IMR-90 (cell line): ENCODE measurements at regions not wholly inside any gene's neighbourhood (a gene's known extent, or its start where the extent isn't known, plus 50 kb on each side); places are given as distances from the start of the nearest gene placed in this dataset.

ENCODE experiments used
- ATAC-seq: fragments of 200-7000 bp; cut with Tn5 transposase; 2 replicates; pipeline ENCODE4 v1.9.1; 2020; ENCODE audit warnings: low read depth, mild to moderate bottlenecking, moderate library complexity
- BruUV-seq: library from RNA; stranded (reverse); fragments of 400-500 nt; replicated peaks from 2 replicates; lab custom pipeline; 2021; lab: Mats Ljungman, UMichigan
- CTCF ChIA-PET: fragments of 300-600 bp; formaldehyde crosslinking; extraction: SDS; loops from one replicate; lab custom pipeline; 2021; ENCODE audit warnings: antibody characterized with exemption; lab: Yijun Ruan, JAX
- POLR2A ChIA-PET: fragments of 300-600 bp; sonication (Branson Sonifier 250); formaldehyde crosslinking; loops from one replicate; lab custom pipeline; 2022; ENCODE audit warnings: antibody characterized with exemption; ENCODE audit not compliant: unreplicated experiment; lab: Charles Lee
- DNase-seq: peaks from one replicate; pipeline ENCODE4 v3.0.0; 2013
- H2AFZ ChIP-seq: replicated peaks from 2 replicates; pipeline ENCODE3; 2013; ENCODE audit warnings: low read length, mild to moderate bottlenecking; ENCODE audit not compliant: poor library complexity
- H2AK5ac ChIP-seq: 2 replicates; pipeline ENCODE4 v1.6.1; 2013; ENCODE audit warnings: low read depth, low read length, inconsistent platforms
- H2AK9ac ChIP-seq: replicated peaks from 2 replicates; pipeline ENCODE3; 2013; ENCODE audit warnings: mild to moderate bottlenecking, low read depth, low read length, moderate library complexity; ENCODE audit not compliant: poor library complexity
- H2BK120ac ChIP-seq: 2 replicates; pipeline ENCODE4 v1.6.1; 2013; ENCODE audit warnings: low read depth, low read length, inconsistent platforms
- H2BK15ac ChIP-seq: 3 replicates; pipeline ENCODE4 v1.6.1; 2013; ENCODE audit warnings: low read depth, low read length, inconsistent platforms
- H2BK20ac ChIP-seq: 2 replicates; pipeline ENCODE4 v1.6.1; 2013; ENCODE audit warnings: low read depth, mild to moderate bottlenecking, inconsistent platforms, low read length, moderate library complexity
- H2BK5ac ChIP-seq: 2 replicates; pipeline ENCODE4 v1.6.1; 2013; ENCODE audit warnings: mild to moderate bottlenecking, low read depth, low read length, inconsistent platforms; ENCODE audit not compliant: poor library complexity, severe bottlenecking
- H3K14ac ChIP-seq: replicated peaks from 2 replicates; pipeline ENCODE4 v1.6.1; 2013; ENCODE audit warnings: low read depth, low read length, inconsistent platforms
- H3K18ac ChIP-seq: 2 replicates; pipeline ENCODE4 v1.6.1; 2013; ENCODE audit warnings: low read depth, low read length, control low read depth
- H3K23ac ChIP-seq: 2 replicates; pipeline ENCODE4 v1.6.1; 2013; ENCODE audit warnings: low read depth, low read length, inconsistent platforms
- H3K27ac ChIP-seq: 2 replicates; pipeline ENCODE4 v1.5.1; 2013; ENCODE audit warnings: mild to moderate bottlenecking, control low read depth, low read length; ENCODE audit not compliant: insufficient read depth
- H3K27me3 ChIP-seq: 2 replicates; pipeline ENCODE4 v1.6.1; 2013; ENCODE audit warnings: low read length; ENCODE audit not compliant: control insufficient read depth, insufficient read depth
- H3K36me3 ChIP-seq: 2 replicates; pipeline ENCODE4 v1.6.1; 2013; ENCODE audit warnings: low read length, mixed read lengths; ENCODE audit not compliant: control insufficient read depth, insufficient read depth
- H3K4ac ChIP-seq: 2 replicates; pipeline ENCODE4 v1.6.1; 2013; ENCODE audit warnings: low read depth, low read length, inconsistent platforms
- H3K4me1 ChIP-seq: 2 replicates; pipeline ENCODE4 v1.6.1; 2013; ENCODE audit warnings: low read length, mixed read lengths; ENCODE audit not compliant: control insufficient read depth, insufficient read depth
- H3K4me2 ChIP-seq: 2 replicates; pipeline ENCODE4 v1.6.1; 2013; ENCODE audit warnings: low read depth, mild to moderate bottlenecking, control low read depth, low read length, moderate library complexity
- H3K4me3 ChIP-seq: 2 replicates; pipeline ENCODE4 v1.5.1; 2013; ENCODE audit warnings: low read depth, mild to moderate bottlenecking, control low read depth, low read length, moderate library complexity; ENCODE audit not compliant: insufficient read depth
- H3K56ac ChIP-seq: 2 replicates; pipeline ENCODE4 v1.6.1; 2013; ENCODE audit warnings: low read length, inconsistent platforms; ENCODE audit not compliant: insufficient read depth; ENCODE audit errors: extremely low read depth
- H3K79me1 ChIP-seq, 2 experiments: 2 replicates each; pipeline ENCODE4 v1.6.1; 2013; ENCODE audit warnings: low read length in 2 of 2, inconsistent platforms in 1 of 2, low read depth in 1 of 2
- H3K9ac ChIP-seq: 2 replicates; pipeline ENCODE4 v1.6.1; 2013; ENCODE audit warnings: low read depth, low read length, control low read depth
- H3K9me1 ChIP-seq: 2 replicates; pipeline ENCODE4 v1.6.1; 2013; ENCODE audit warnings: low read length, inconsistent platforms; ENCODE audit not compliant: insufficient read depth
- H3K9me3 ChIP-seq: 2 replicates; pipeline ENCODE4 v1.6.1; 2013; ENCODE audit warnings: low read length; ENCODE audit not compliant: control insufficient read depth, insufficient read depth
- H4K20me1 ChIP-seq: 2 replicates; pipeline ENCODE4 v1.6.1; 2013; ENCODE audit warnings: low read length, inconsistent platforms; ENCODE audit not compliant: insufficient read depth
- H4K5ac ChIP-seq: 2 replicates; pipeline ENCODE4 v1.6.1; 2013; ENCODE audit warnings: mild to moderate bottlenecking, low read depth, low read length, control low read depth
- H4K8ac ChIP-seq, 2 experiments: 2 replicates each; pipeline ENCODE4 v1.6.1; 2013; ENCODE audit warnings: low read depth in 2 of 2, low read length in 2 of 2, control low read depth in 1 of 2, inconsistent platforms in 1 of 2
- H4K91ac ChIP-seq: 2 replicates; pipeline ENCODE4 v1.6.1; 2013; ENCODE audit warnings: low read depth, low read length, inconsistent platforms; ENCODE audit not compliant: insufficient read depth
- BHLHE40 ChIP-seq: fragments of 150-350 bp; IDR thresholded peaks from 2 replicates; pipeline ENCODE4 v1.6.1; 2016; ENCODE audit warnings: mild to moderate bottlenecking, low read depth, low read length
- CEBPB ChIP-seq: IDR thresholded peaks from 2 replicates; pipeline ENCODE4 v1.6.1; 2012; ENCODE audit warnings: low read depth, low read length, improper control_type of control experiment
- CHD1 ChIP-seq: IDR thresholded peaks from 2 replicates; pipeline ENCODE4 v1.6.1; 2012; ENCODE audit warnings: low read depth, low read length, improper control_type of control experiment
- FOS ChIP-seq: fragments of 150-350 bp; IDR thresholded peaks from 2 replicates; pipeline ENCODE4 v1.6.1; 2016; ENCODE audit warnings: low read depth, low read length
- MAFK ChIP-seq: IDR thresholded peaks from 2 replicates; pipeline ENCODE4 v1.6.1; 2012; ENCODE audit warnings: low read depth, low read length, improper control_type of control experiment
- MAZ ChIP-seq: IDR thresholded peaks from 2 replicates; pipeline ENCODE4 v1.6.1; 2012; ENCODE audit warnings: low read depth, mild to moderate bottlenecking, low read length, improper control_type of control experiment, moderate library complexity, borderline replicate concordance
- MXI1 ChIP-seq: IDR thresholded peaks from 2 replicates; pipeline ENCODE4 v1.6.1; 2012; ENCODE audit warnings: low read depth, mild to moderate bottlenecking, low read length, moderate library complexity, borderline replicate concordance
- NFE2L2 ChIP-seq: fragments of 150-350 bp; IDR thresholded peaks from 2 replicates; pipeline ENCODE4 v1.6.1; 2016; ENCODE audit warnings: low read depth, mild to moderate bottlenecking, low read length
- POLR2A ChIP-seq: IDR thresholded peaks from 2 replicates; pipeline ENCODE4 v1.6.1; 2012; ENCODE audit warnings: mild to moderate bottlenecking, low read depth, low read length
- RAD21 ChIP-seq: IDR thresholded peaks from 2 replicates; pipeline ENCODE4 v1.6.1; 2012; ENCODE audit warnings: low read length, improper control_type of control experiment
- RCOR1 ChIP-seq: IDR thresholded peaks from 2 replicates; pipeline ENCODE4 v1.6.1; 2012; ENCODE audit warnings: mild to moderate bottlenecking, low read length, improper control_type of control experiment; ENCODE audit not compliant: insufficient replicate concordance
- RFX5 ChIP-seq: IDR thresholded peaks from 2 replicates; pipeline ENCODE4 v1.8.0; 2012; ENCODE audit warnings: low read depth, mild to moderate bottlenecking, low read length, moderate library complexity
- SMC3 ChIP-seq: fragments of 150-350 bp; IDR thresholded peaks from 2 replicates; pipeline ENCODE4 v1.6.1; 2016; ENCODE audit warnings: low read depth, mild to moderate bottlenecking, antibody characterized with exemption, low read length, moderate library complexity
- WGBS, 2 experiments: methylation state at CpG; one replicate each; pipeline versions ENCODE4 v1.1.5 to v1.1.7; 2013; ENCODE audit warnings: missing lambda C conversion rate in 2 of 2; ENCODE audit not compliant: insufficient read length in 1 of 2; ENCODE audit errors: extremely low coverage in 2 of 2; 5-methylcytosine and 5-hydroxymethylcytosine counted together
- dilution Hi-C: fragments of 300-500 bp; cut with HindIII; formaldehyde crosslinking; loops from one replicate; pipeline ENCODE4 v1.14.3; 2018; ENCODE audit warnings: low sequenced_read_pairs; ENCODE audit not compliant: unreplicated experiment
- in situ Hi-C: fragments of 300-500 bp; cut with MboI; formaldehyde crosslinking; loops from 3 replicates; pipeline ENCODE4 v1.14.3; 2019; ENCODE audit warnings: low sequenced_read_pairs, inconsistent platforms, mixed read lengths
- intact Hi-C: fragments of 100-400 bp; cut with micrococcal nuclease; formaldehyde crosslinking; loops from 2 replicates; pipeline ENCODE4 v1.10.0; 2022
- TF ChIP-seq, protein P1 (sequence below): fragments of 150-350 bp; IDR thresholded peaks from 2 replicates; pipeline ENCODE4 v1.6.1; 2016; ENCODE audit warnings: low read depth, mild to moderate bottlenecking, low read length, moderate library complexity, borderline replicate concordance
- TF ChIP-seq, protein P2 (sequence below): conservative IDR thresholded peaks from 2 replicates; pipeline ENCODE4 v1.5.1; 2012; ENCODE audit warnings: mild to moderate bottlenecking, low read depth, low read length, improper control_type of control experiment
- TF ChIP-seq, protein P3 (sequence below): fragments of 150-350 bp; IDR thresholded peaks from 2 replicates; pipeline ENCODE4 v1.6.1; 2017; ENCODE audit warnings: mild to moderate bottlenecking, antibody characterized with exemption, low read length, low read depth

DNA sequence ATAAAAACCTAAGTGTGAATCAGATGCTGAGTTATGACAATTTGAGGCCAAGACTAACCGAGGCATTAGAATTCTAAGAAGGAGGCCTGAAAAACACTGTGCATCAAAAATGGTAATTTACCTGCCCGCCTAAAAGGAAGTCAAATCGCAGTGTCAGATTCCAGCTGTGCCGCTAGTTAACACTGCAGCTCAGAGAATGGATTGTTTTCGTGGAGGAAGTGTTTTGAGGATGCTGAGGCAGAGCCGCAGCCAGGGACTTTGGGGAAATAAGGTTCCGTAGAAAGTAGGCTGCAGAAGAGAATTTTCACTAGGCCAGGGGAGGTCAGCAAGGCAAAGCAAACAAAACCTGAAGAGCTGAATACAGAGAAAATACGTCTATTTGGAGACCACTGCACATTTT is 226.4 kb upstream of the ISL1 start:
- in situ Hi-C loops (no loop called here), dilution Hi-C loops (no loop called here), intact Hi-C loops (no loop called here)
- Histone ChIP-seq H2AFZ (no peak overlapping the region), H3K4me2 (no peak overlapping the region), H3K9ac (no peak overlapping the region), H3K4me3 (no peak overlapping the region), H3K9me3 (peaks cover 13% of the 10 kb centered on the region), H3K56ac (no peak overlapping the region), H3K79me1 (no peaks in the 10 kb centered on the region), H4K91ac (no peak overlapping the region), H2BK20ac (no peak overlapping the region), H2BK120ac (no peak overlapping the region), H4K20me1 (no peaks in the 10 kb centered on the region), H3K14ac (no peak overlapping the region), H2AK5ac (no peak overlapping the region), H2AK9ac (no peak overlapping the region), H3K27ac (no peak overlapping the region), H3K9me1 (no peaks in the 10 kb centered on the region), H4K5ac (no peak overlapping the region), H4K8ac (no peak overlapping the region), H3K4ac (no peak overlapping the region), H2BK5ac (no peak overlapping the region), H2BK15ac (no peak overlapping the region), H3K36me3 (no peaks in the 10 kb centered on the region), H3K18ac (no peak overlapping the region), H3K4me1 (no peaks in the 10 kb centered on the region), H3K23ac (no peak overlapping the region), H3K27me3 (no peaks in the 10 kb centered on the region)
- ATAC-seq (no peak), DNase-seq (no peak)
- WGBS, 2 experiments: no CpG with 5 or more reads among the region's 8 CpGs
- ChIA-PET CTCF (interaction anchor here (0.6 kb wide), 1 partner anchor 162 kb away, joined by 4 read pairs; no protein-coding TSS in a partner anchor), POLR2A (no interaction called here)
- BruUV-seq: no TSS peak
- TF ChIP-seq NFE2L2 (no peak), RCOR1 (no peak), CHD1 (no peak), POLR2A (no peak), MXI1 (no peak), CEBPB (no peak), RAD21 (no peak), MAFK (no peak), BHLHE40 (no peak), FOS (no peak), SMC3 (no peak), MAZ (no peak), RFX5 (no peak)
- TF ChIP-seq, protein P1, sequence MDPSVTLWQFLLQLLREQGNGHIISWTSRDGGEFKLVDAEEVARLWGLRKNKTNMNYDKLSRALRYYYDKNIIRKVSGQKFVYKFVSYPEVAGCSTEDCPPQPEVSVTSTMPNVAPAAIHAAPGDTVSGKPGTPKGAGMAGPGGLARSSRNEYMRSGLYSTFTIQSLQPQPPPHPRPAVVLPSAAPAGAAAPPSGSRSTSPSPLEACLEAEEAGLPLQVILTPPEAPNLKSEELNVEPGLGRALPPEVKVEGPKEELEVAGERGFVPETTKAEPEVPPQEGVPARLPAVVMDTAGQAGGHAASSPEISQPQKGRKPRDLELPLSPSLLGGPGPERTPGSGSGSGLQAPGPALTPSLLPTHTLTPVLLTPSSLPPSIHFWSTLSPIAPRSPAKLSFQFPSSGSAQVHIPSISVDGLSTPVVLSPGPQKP: no peak
- TF ChIP-seq, protein P2, sequence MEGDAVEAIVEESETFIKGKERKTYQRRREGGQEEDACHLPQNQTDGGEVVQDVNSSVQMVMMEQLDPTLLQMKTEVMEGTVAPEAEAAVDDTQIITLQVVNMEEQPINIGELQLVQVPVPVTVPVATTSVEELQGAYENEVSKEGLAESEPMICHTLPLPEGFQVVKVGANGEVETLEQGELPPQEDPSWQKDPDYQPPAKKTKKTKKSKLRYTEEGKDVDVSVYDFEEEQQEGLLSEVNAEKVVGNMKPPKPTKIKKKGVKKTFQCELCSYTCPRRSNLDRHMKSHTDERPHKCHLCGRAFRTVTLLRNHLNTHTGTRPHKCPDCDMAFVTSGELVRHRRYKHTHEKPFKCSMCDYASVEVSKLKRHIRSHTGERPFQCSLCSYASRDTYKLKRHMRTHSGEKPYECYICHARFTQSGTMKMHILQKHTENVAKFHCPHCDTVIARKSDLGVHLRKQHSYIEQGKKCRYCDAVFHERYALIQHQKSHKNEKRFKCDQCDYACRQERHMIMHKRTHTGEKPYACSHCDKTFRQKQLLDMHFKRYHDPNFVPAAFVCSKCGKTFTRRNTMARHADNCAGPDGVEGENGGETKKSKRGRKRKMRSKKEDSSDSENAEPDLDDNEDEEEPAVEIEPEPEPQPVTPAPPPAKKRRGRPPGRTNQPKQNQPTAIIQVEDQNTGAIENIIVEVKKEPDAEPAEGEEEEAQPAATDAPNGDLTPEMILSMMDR: no peak
- TF ChIP-seq, protein P3, sequence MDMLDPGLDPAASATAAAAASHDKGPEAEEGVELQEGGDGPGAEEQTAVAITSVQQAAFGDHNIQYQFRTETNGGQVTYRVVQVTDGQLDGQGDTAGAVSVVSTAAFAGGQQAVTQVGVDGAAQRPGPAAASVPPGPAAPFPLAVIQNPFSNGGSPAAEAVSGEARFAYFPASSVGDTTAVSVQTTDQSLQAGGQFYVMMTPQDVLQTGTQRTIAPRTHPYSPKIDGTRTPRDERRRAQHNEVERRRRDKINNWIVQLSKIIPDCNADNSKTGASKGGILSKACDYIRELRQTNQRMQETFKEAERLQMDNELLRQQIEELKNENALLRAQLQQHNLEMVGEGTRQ: no peak
